Thyroid gland (tissue), 4 donors: ENCODE measurements at regions not wholly inside any gene's neighbourhood (a gene's known extent, or its start where the extent isn't known, plus 50 kb on each side); places are given as distances from the start of the nearest gene placed in this dataset.
"Not testable (repeated sequence)": the region's sequence is repeated elsewhere in the genome, so short reads cannot be mapped to it uniquely, and the experiment has no call there.

Source experiments
- DNase-seq, 2 donors: peaks; one replicate each; pipeline ENCODE4 v3.0.0-alpha.2; 2019
- H3K27ac ChIP-seq, 3 donors: fragments of 200-600 bp; sonication (generic); 1 replicate in 2 of 3; 2 replicates in 1 of 3; pipeline ENCODE4 v1.5.1; 2016 to 2019; ENCODE audit warnings: mild to moderate bottlenecking in 1 of 3, moderate library complexity in 1 of 3
- H3K27me3 ChIP-seq: fragments of 200-600 bp; sonication (generic); one replicate; pipeline ENCODE4 v1.5.1; 2019
- H3K36me3 ChIP-seq, 2 donors: fragments of 200-600 bp; sonication (generic); one replicate each; pipeline ENCODE4 v1.5.1; 2016 to 2019
- H3K4me1 ChIP-seq, 2 donors: fragments of 200-600 bp; sonication (generic); one replicate each; pipeline ENCODE4 v1.5.1; 2017 to 2019
- H3K4me3 ChIP-seq, 3 donors: fragments of 200-600 bp; sonication (generic); replicated peaks in 1 of 3; 1 replicate in 2 of 3; 2 replicates in 1 of 3; pipeline ENCODE4 v1.5.1; 2016; ENCODE audit warnings: mild to moderate bottlenecking in 1 of 3
- H3K9me3 ChIP-seq: fragments of 200-600 bp; sonication (generic); one replicate; pipeline ENCODE4 v1.5.1; 2017
- CTCF ChIP-seq, 6 experiments: fragments of 200-600 bp in 3 of 6; fragments of 450-650 bp in 3 of 6; sonication (generic) in 3 of 6; IDR thresholded peaks; one replicate each; pipeline ENCODE4 v1.5.1; 2016 to 2019; ENCODE audit warnings: antibody characterized with exemption in 6 of 6, mild to moderate bottlenecking in 2 of 6, inconsistent platforms in 1 of 6, moderate library complexity in 1 of 6
- POLR2A ChIP-seq, 2 donors: fragments of 450-650 bp; IDR thresholded peaks; one replicate each; pipeline ENCODE4 v1.6.1; 2017; ENCODE audit warnings: antibody characterized with exemption in 2 of 2, mild to moderate bottlenecking in 2 of 2, moderate library complexity in 1 of 2
- WGBS, 2 donors: methylation state at CpG; one replicate each; pipeline ENCODE4 v1.1.5; 2017; 5-methylcytosine and 5-hydroxymethylcytosine counted together
- intact Hi-C: fragments of 100-400 bp; cut with DNase I; formaldehyde crosslinking; loops from one replicate; pipeline ENCODE4 v1.15.1; 2023

GRCh38 chr22:47615051-47615450 lies 852.6 kb downstream of the TBC1D22A start:
- DNase-seq = no peak
- TF ChIP-seq POLR2A (IDR thresholded peaks at IDR 0.05) = no peak
- TF ChIP-seq CTCF (IDR thresholded peaks at IDR 0.05) = no peak
- no peaks in the 10 kb centered on the region for H3K36me3 ChIP-seq
- 80 to 81% methylated on average over 7 to 10 of the region's 10 CpGs for WGBS, 2 donors
- no peaks in the 10 kb centered on the region for H3K9me3 ChIP-seq
- intact Hi-C loops = no loop called here
- no peaks in the 10 kb centered on the region for H3K27me3 ChIP-seq
- no peaks in the 10 kb centered on the region for H3K4me1 ChIP-seq
- H3K4me3 ChIP-seq = no peak overlapping the region
- no peak overlapping the region for H3K27ac ChIP-seq

GRCh38 chr22:47613606-47614350 lies 851.3 kb downstream of the TBC1D22A start:
- Histone ChIP-seq H3K27me3 (no peaks in the 10 kb centered on the region), H3K9me3 (no peaks in the 10 kb centered on the region), H3K27ac (no peak overlapping the region), H3K36me3 (no peaks in the 10 kb centered on the region), H3K4me1 (no peaks in the 10 kb centered on the region), H3K4me3 (no peak overlapping the region)
- intact Hi-C loops = no loop called here
- DNase-seq = no peak
- WGBS, 2 donors = 84 to 92% methylated on average over 11 to 13 of the region's 13 CpGs
- TF ChIP-seq CTCF (IDR thresholded peaks at IDR 0.05) = no peak
- TF ChIP-seq POLR2A (IDR thresholded peaks at IDR 0.05) = no peak

- H3K36me3 ChIP-seq, DNase-seq, intact Hi-C loops, H3K4me3 ChIP-seq, H3K9me3 ChIP-seq, H3K4me1 ChIP-seq, H3K27ac ChIP-seq, H3K27me3 ChIP-seq: not testable (repeated sequence)
- 65 to 77% methylated on average over 11 of the region's 11 CpGs for WGBS, 2 donors
These were observed 850.7 kb downstream of the TBC1D22A start for GRCh38 chr22:47613181-47613580.

- DNase-seq = no peak
- Histone ChIP-seq H3K4me1 (no peaks in the 10 kb centered on the region), H3K4me3 (no peak overlapping the region), H3K36me3 (no peaks in the 10 kb centered on the region), H3K27me3 (no peaks in the 10 kb centered on the region), H3K9me3 (no peaks in the 10 kb centered on the region), H3K27ac (no peak overlapping the region)
- intact Hi-C loops = no loop called here
- TF ChIP-seq POLR2A (IDR thresholded peaks at IDR 0.05) (no peak), CTCF (IDR thresholded peaks at IDR 0.05) (no peak)
- WGBS, 2 donors = 50 to 52% methylated on average over 15 to 17 of the region's 17 CpGs
These were observed 850.0 kb downstream of the TBC1D22A start for GRCh38 chr22:47612311-47612910.

- no peak overlapping the region for H3K27ac ChIP-seq
- H3K4me1 ChIP-seq = no peaks in the 10 kb centered on the region
- no peaks in the 10 kb centered on the region for H3K9me3 ChIP-seq
- no peak for DNase-seq
- H3K4me3 ChIP-seq = no peak overlapping the region
- TF ChIP-seq POLR2A (IDR thresholded peaks at IDR 0.05) = no peak
- H3K36me3 ChIP-seq = no peaks in the 10 kb centered on the region
- WGBS, 2 donors = 93 to 96% methylated on average over 9 of the region's 9 CpGs
- intact Hi-C loops = no loop called here
- no peaks in the 10 kb centered on the region for H3K27me3 ChIP-seq
These were observed 848.3 kb downstream of the TBC1D22A start for GRCh38 chr22:47610764-47611163.

- Histone ChIP-seq H3K27ac (no peak overlapping the region), H3K9me3 (no peaks in the 10 kb centered on the region), H3K27me3 (no peaks in the 10 kb centered on the region), H3K36me3 (no peaks in the 10 kb centered on the region), H3K4me3 (no peak overlapping the region), H3K4me1 (no peaks in the 10 kb centered on the region)
- DNase-seq = no peak
- WGBS, 2 donors = 83 to 95% methylated on average over 7 to 12 of the region's 12 CpGs
- TF ChIP-seq CTCF (IDR thresholded peaks at IDR 0.05) (no peak), POLR2A (IDR thresholded peaks at IDR 0.05) (no peak)
- intact Hi-C loops = no loop called here
These were observed 847.8 kb downstream of the TBC1D22A start for GRCh38 chr22:47610281-47610680.
